HG03469 (cell line): ENCODE measurements at regions not wholly inside any gene's neighbourhood (a gene's known extent, or its start where the extent isn't known, plus 50 kb on each side); places are given as distances from the start of the nearest gene placed in this dataset.
"Not testable (repeated sequence)": the region's sequence is repeated elsewhere in the genome, so short reads cannot be mapped to it uniquely, and the experiment has no call there.

Experiments
- ATAC-seq: cut with Tn5 transposase; IDR thresholded peaks from one replicate; pipeline ENCODE4 v1.9.1; 2021; ENCODE audit warnings: mild to moderate bottlenecking, moderate library complexity, moderate number of reproducible peaks; ENCODE audit not compliant: unreplicated experiment

- ATAC-seq, result no peak
Measured at GRCh38 chr5:167845952-167846351, 445.5 kb upstream of the WWC1 start.

- ATAC-seq, result no peak
Measured at GRCh38 chr5:167849874-167850273, 441.6 kb upstream of the WWC1 start.

GRCh38 chr5:167850911-167851310 is 440.5 kb upstream of the WWC1 start:
- ATAC-seq, result no peak

- no peak for ATAC-seq
Measured at GRCh38 chr5:167851416-167851815, 440.0 kb upstream of the WWC1 start.

GRCh38 chr5:167852515-167852914 is 438.9 kb upstream of the WWC1 start:
- no peak for ATAC-seq

- no peak for ATAC-seq
Measured at GRCh38 chr5:167853421-167853820, 438.0 kb upstream of the WWC1 start.

GRCh38 chr5:167855818-167856217 is 435.6 kb upstream of the WWC1 start:
- ATAC-seq, result no peak

- ATAC-seq, result no peak
Measured at GRCh38 chr5:167857321-167857720, 434.1 kb upstream of the WWC1 start.

- not testable (repeated sequence) for ATAC-seq
Measured at GRCh38 chr5:167858186-167858855, 433.1 kb upstream of the WWC1 start.

- no peak for ATAC-seq
Measured at GRCh38 chr5:167861129-167861927, 430.1 kb upstream of the WWC1 start.

GRCh38 chr5:167861928-167862426 is 429.5 kb upstream of the WWC1 start:
- ATAC-seq, result no peak

- no peak for ATAC-seq
Measured at GRCh38 chr5:167863883-167864282, 427.6 kb upstream of the WWC1 start.

- no peak for ATAC-seq
Measured at GRCh38 chr5:167864801-167865200, 426.6 kb upstream of the WWC1 start.

- no peak for ATAC-seq
Measured at GRCh38 chr5:167866797-167867196, 424.6 kb upstream of the WWC1 start.

GRCh38 chr5:167867281-167867680 is 424.2 kb upstream of the WWC1 start:
- ATAC-seq, result no peak

- ATAC-seq, result no peak
Measured at GRCh38 chr5:167869125-167869524, 422.3 kb upstream of the WWC1 start.

- ATAC-seq, result no peak
Measured at GRCh38 chr5:167870055-167870454, 421.4 kb upstream of the WWC1 start.

GRCh38 chr5:167871091-167871490 is 420.4 kb upstream of the WWC1 start:
- ATAC-seq, result no peak

- no peak for ATAC-seq
Measured at GRCh38 chr5:167872791-167873190, 418.7 kb upstream of the WWC1 start.

GRCh38 chr5:167877114-167877722 is 414.2 kb upstream of the WWC1 start:
- ATAC-seq, result no peak

GRCh38 chr5:167877924-167878323 is 413.5 kb upstream of the WWC1 start:
- ATAC-seq, result no peak

- ATAC-seq, result no peak
Measured at GRCh38 chr5:167880420-167880819, 411.0 kb upstream of the WWC1 start.
